Mucosa of descending colon (tissue), 3 donors: ENCODE measurements at regions not wholly inside any gene's neighbourhood (a gene's known extent, or its start where the extent isn't known, plus 50 kb on each side); places are given as distances from the start of the nearest gene placed in this dataset.

Source experiments
- ATAC-seq: fragments of 200-7000 bp; cut with Tn5 transposase; one replicate; pipeline ENCODE4 v1.9.1; 2020; ENCODE audit warnings: mild to moderate bottlenecking, moderate library complexity
- DNase-seq, 3 donors: peaks; one replicate each; pipeline ENCODE4 v3.0.0-alpha.2; 2020
- H3K36me3 ChIP-seq: fragments of 200-600 bp; one replicate; pipeline ENCODE4 v1.8.0; 2021; ENCODE audit warnings: low read depth, mild to moderate bottlenecking
- H3K4me1 ChIP-seq: fragments of 200-600 bp; one replicate; pipeline ENCODE4 v1.8.0; 2021; ENCODE audit warnings: low read depth, mild to moderate bottlenecking
- H3K4me3 ChIP-seq: fragments of 200-600 bp; one replicate; pipeline ENCODE4 v1.8.0; 2021; ENCODE audit warnings: mild to moderate bottlenecking
- H3K9me3 ChIP-seq: fragments of 200-600 bp; one replicate; pipeline ENCODE4 v1.8.0; 2021; ENCODE audit warnings: mild to moderate bottlenecking
- intact Hi-C, 2 donors: fragments of 100-400 bp; cut with DNase I in 1 of 2; cut with micrococcal nuclease in 1 of 2; formaldehyde crosslinking; loops; one replicate each; pipeline versions ENCODE4 v1.11.0 to v1.11.1; 2022; cut with DNase I, micrococcal nuclease
- TF ChIP-seq, protein P1 (sequence below): fragments of 200-600 bp; IDR thresholded peaks from one replicate; pipeline ENCODE4 v1.8.0; 2022; ENCODE audit warnings: antibody characterized with exemption, mild to moderate bottlenecking
- donor health status: DM: no; HTN: no; CAD: no; lungs with moderate emphysema.
- donor health status: DM: no; HTN: no; CAD: no.
- donor health status: DM: no; HTN: yes; CAD: no.

- Histone ChIP-seq H3K36me3 (no peaks in the 10 kb centered on the region), H3K4me3 (no peak overlapping the region), H3K4me1 (no peaks in the 10 kb centered on the region), H3K9me3 (no peaks in the 10 kb centered on the region)
- intact Hi-C loops: no loop called here
- ATAC-seq: peak; percentile 97
- TF ChIP-seq, protein P1, sequence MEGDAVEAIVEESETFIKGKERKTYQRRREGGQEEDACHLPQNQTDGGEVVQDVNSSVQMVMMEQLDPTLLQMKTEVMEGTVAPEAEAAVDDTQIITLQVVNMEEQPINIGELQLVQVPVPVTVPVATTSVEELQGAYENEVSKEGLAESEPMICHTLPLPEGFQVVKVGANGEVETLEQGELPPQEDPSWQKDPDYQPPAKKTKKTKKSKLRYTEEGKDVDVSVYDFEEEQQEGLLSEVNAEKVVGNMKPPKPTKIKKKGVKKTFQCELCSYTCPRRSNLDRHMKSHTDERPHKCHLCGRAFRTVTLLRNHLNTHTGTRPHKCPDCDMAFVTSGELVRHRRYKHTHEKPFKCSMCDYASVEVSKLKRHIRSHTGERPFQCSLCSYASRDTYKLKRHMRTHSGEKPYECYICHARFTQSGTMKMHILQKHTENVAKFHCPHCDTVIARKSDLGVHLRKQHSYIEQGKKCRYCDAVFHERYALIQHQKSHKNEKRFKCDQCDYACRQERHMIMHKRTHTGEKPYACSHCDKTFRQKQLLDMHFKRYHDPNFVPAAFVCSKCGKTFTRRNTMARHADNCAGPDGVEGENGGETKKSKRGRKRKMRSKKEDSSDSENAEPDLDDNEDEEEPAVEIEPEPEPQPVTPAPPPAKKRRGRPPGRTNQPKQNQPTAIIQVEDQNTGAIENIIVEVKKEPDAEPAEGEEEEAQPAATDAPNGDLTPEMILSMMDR: no peak
- peak; percentile 37 to 56 (median 50) for DNase-seq
Measured at GRCh38 chr15:38868326-38869114, 303.9 kb upstream of the RASGRP1 start.

- no peaks in the 10 kb centered on the region for H3K9me3 ChIP-seq
- H3K4me1 ChIP-seq: no peaks in the 10 kb centered on the region
- intact Hi-C loops: no loop called here
- H3K4me3 ChIP-seq: no peak overlapping the region
- ATAC-seq: no peak
- TF ChIP-seq, protein P1: no peak
- no peaks in the 10 kb centered on the region for H3K36me3 ChIP-seq
- DNase-seq: no peak
Measured at GRCh38 chr15:38871638-38872037, 307.0 kb upstream of the RASGRP1 start.

- no peaks in the 10 kb centered on the region for H3K9me3 ChIP-seq
- H3K4me1 ChIP-seq: no peaks in the 10 kb centered on the region
- no peak for ATAC-seq
- no peaks in the 10 kb centered on the region for H3K36me3 ChIP-seq
- intact Hi-C loops: no loop called here
- no peak for DNase-seq
- TF ChIP-seq, protein P1: no peak
- H3K4me3 ChIP-seq: no peak overlapping the region
Measured at GRCh38 chr15:38872732-38873131, 308.1 kb upstream of the RASGRP1 start.

GRCh38 chr15:38873158-38873557 lies 308.5 kb upstream of the RASGRP1 start:
- no peak for DNase-seq
- TF ChIP-seq, protein P1: no peak
- no peak for ATAC-seq

GRCh38 chr15:38874464-38874863 lies 309.9 kb upstream of the RASGRP1 start:
- ATAC-seq (no peak), DNase-seq (no peak)
- no peak overlapping the region for H3K4me3 ChIP-seq
- TF ChIP-seq, protein P1: no peak
- no peaks in the 10 kb centered on the region for H3K36me3 ChIP-seq
- intact Hi-C loops: no loop called here
- H3K4me1 ChIP-seq: no peaks in the 10 kb centered on the region
- no peaks in the 10 kb centered on the region for H3K9me3 ChIP-seq

More at GRCh38 chr15:38873158-38873557, 308.5 kb upstream of the RASGRP1 start:
- Histone ChIP-seq H3K4me1 (no peaks in the 10 kb centered on the region), H3K4me3 (no peak overlapping the region), H3K9me3 (no peaks in the 10 kb centered on the region), H3K36me3 (no peaks in the 10 kb centered on the region)
- intact Hi-C loops: no loop called here
